ENCODE measurements at regions not wholly inside any gene's neighbourhood (a gene's known extent, or its start where the extent isn't known, plus 50 kb on each side); places are given as distances from the start of the nearest gene placed in this dataset.

GRCh38 chr20:22333885-22334545 lies 250.4 kb downstream of the FOXA2 start:
- Histone ChIP-seq H3K27ac (ENCODE audit: low read depth in 2 of 2, low read length in 2 of 2) (no peak overlapping the region), H3K27me3 (ENCODE audit: control insufficient read depth, insufficient read depth, low read length) (no peaks in the 10 kb centered on the region), H3K36me3 (ENCODE audit: control insufficient read depth in 2 of 3, insufficient read depth in 3 of 3, low read length in 3 of 3) (no peaks in the 10 kb centered on the region), H3K4me3 (ENCODE audit: low read length in 3 of 3) (no peak overlapping the region), H3K9me3 (ENCODE audit: control insufficient read depth in 2 of 3, insufficient read depth in 1 of 3, low read length in 3 of 3) (no peaks in the 10 kb centered on the region), H3K4me1 (ENCODE audit: control insufficient read depth in 2 of 3, insufficient read depth in 2 of 3, low read depth in 1 of 3, low read length in 3 of 3) (no peaks in the 10 kb centered on the region), H3K9ac (ENCODE audit: low read length in 3 of 3) (no peak overlapping the region)
- DNase-seq (peak in 4 of 5 donors; percentile 65 to 73 (median 70)), FAIRE-seq (peak; percentile 51)
- intact Hi-C loops (cut with DNase I) = loop anchor here (10.0 kb wide), 1 partner anchor 251 kb away; the partner anchor contains the start of gene FOXA2
- peak; percentile 58 for TF ChIP-seq CTCF (IDR thresholded peaks at IDR 0.05; ENCODE audit: borderline replicate concordance, extremely low read depth, insufficient read depth)

GRCh38 chr20:22324505-22324904 lies 259.9 kb downstream of the FOXA2 start:
- Histone ChIP-seq H3K4me1 (ENCODE audit: control insufficient read depth in 2 of 3, insufficient read depth in 2 of 3, low read depth in 1 of 3, low read length in 3 of 3) (no peaks in the 10 kb centered on the region), H3K9me3 (ENCODE audit: control insufficient read depth in 2 of 3, insufficient read depth in 1 of 3, low read length in 3 of 3) (no peaks in the 10 kb centered on the region), H3K27me3 (ENCODE audit: control insufficient read depth, insufficient read depth, low read length) (no peaks in the 10 kb centered on the region), H3K9ac (ENCODE audit: low read length in 3 of 3) (no peak overlapping the region), H3K4me3 (ENCODE audit: low read length in 3 of 3) (no peak overlapping the region), H3K36me3 (ENCODE audit: control insufficient read depth in 2 of 3, insufficient read depth in 3 of 3, low read length in 3 of 3) (no peaks in the 10 kb centered on the region), H3K27ac (ENCODE audit: low read depth in 2 of 2, low read length in 2 of 2) (no peak overlapping the region)
- FAIRE-seq = no peak
- no peak for TF ChIP-seq CTCF (IDR thresholded peaks at IDR 0.05; ENCODE audit: borderline replicate concordance, extremely low read depth, insufficient read depth)
- intact Hi-C loops (cut with DNase I) = no loop called here
- no peak for DNase-seq

- no peak for DNase-seq
- no peaks in the 10 kb centered on the region for H3K9me3 ChIP-seq (ENCODE audit: control insufficient read depth in 2 of 3, insufficient read depth in 1 of 3, low read length in 3 of 3)
- no peaks in the 10 kb centered on the region for H3K4me1 ChIP-seq (ENCODE audit: control insufficient read depth in 2 of 3, insufficient read depth in 2 of 3, low read depth in 1 of 3, low read length in 3 of 3)
- no peak for FAIRE-seq
- no peak overlapping the region for H3K4me3 ChIP-seq (ENCODE audit: low read length in 3 of 3)
- no peak overlapping the region for H3K27ac ChIP-seq (ENCODE audit: low read depth in 2 of 2, low read length in 2 of 2)
- H3K27me3 ChIP-seq (ENCODE audit: control insufficient read depth, insufficient read depth, low read length) = no peaks in the 10 kb centered on the region
- intact Hi-C loops (cut with DNase I) = no loop called here
- no peak for TF ChIP-seq CTCF (IDR thresholded peaks at IDR 0.05; ENCODE audit: borderline replicate concordance, extremely low read depth, insufficient read depth)
- H3K9ac ChIP-seq (ENCODE audit: low read length in 3 of 3) = no peak overlapping the region
- H3K36me3 ChIP-seq (ENCODE audit: control insufficient read depth in 2 of 3, insufficient read depth in 3 of 3, low read length in 3 of 3) = no peaks in the 10 kb centered on the region
Observed at GRCh38 chr20:22322513-22322912, 261.9 kb downstream of the FOXA2 start.

- H3K27me3 ChIP-seq (ENCODE audit: control insufficient read depth, insufficient read depth, low read length) = no peaks in the 10 kb centered on the region
- no peaks in the 10 kb centered on the region for H3K4me1 ChIP-seq (ENCODE audit: control insufficient read depth in 2 of 3, insufficient read depth in 2 of 3, low read depth in 1 of 3, low read length in 3 of 3)
- DNase-seq (no peak), FAIRE-seq (no peak)
- no peaks in the 10 kb centered on the region for H3K9me3 ChIP-seq (ENCODE audit: control insufficient read depth in 2 of 3, insufficient read depth in 1 of 3, low read length in 3 of 3)
- no peak overlapping the region for H3K27ac ChIP-seq (ENCODE audit: low read depth in 2 of 2, low read length in 2 of 2)
- intact Hi-C loops (cut with DNase I) = no loop called here
- no peaks in the 10 kb centered on the region for H3K36me3 ChIP-seq (ENCODE audit: control insufficient read depth in 2 of 3, insufficient read depth in 3 of 3, low read length in 3 of 3)
- TF ChIP-seq CTCF (IDR thresholded peaks at IDR 0.05; ENCODE audit: borderline replicate concordance, extremely low read depth, insufficient read depth) = no peak
- H3K9ac ChIP-seq (ENCODE audit: low read length in 3 of 3) = no peak overlapping the region
- no peak overlapping the region for H3K4me3 ChIP-seq (ENCODE audit: low read length in 3 of 3)
Observed at GRCh38 chr20:22321191-22321590, 263.2 kb downstream of the FOXA2 start.
